Fibroblast of skin of left biceps (primary cell): ENCODE measurements at regions not wholly inside any gene's neighbourhood (a gene's known extent, or its start where the extent isn't known, plus 50 kb on each side); places are given as distances from the start of the nearest gene placed in this dataset.

Source experiments
- DNase-seq, 2 experiments: peaks; one replicate each; pipeline ENCODE4 v3.0.0-alpha.2; 2013; ENCODE audit warnings: low read depth in 2 of 2

DNA sequence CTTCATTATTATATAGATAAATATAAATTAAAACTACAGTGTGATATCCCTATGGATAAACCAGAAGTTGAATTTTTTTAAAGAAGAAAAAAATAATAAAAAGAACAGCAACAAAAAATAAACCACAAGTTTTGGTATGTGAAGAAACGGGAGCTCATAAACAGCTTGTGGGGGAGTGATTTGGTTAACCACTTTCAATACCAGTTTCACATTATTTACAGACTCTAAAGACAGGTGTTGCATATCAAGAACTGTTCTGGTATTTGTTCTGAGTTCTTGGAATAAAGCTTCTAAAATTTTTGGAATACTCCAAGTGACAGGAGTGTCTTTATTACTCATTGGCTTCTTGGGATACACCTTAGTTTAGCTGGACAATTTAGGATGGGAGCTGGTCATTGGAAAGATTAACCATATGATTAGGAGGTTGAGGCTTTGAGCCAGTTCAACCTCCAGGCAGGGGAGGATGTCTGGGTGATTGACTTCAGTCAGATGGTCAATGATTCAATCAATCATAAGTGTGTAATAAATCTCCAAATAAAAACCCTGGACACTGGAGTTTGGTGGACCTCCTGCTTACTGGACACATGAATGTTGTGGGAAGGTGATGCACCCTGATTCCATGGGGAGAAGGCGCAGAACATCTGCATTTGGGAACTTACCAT is 2223.1 kb upstream of the C9orf72 start:
- no peak for DNase-seq

DNA sequence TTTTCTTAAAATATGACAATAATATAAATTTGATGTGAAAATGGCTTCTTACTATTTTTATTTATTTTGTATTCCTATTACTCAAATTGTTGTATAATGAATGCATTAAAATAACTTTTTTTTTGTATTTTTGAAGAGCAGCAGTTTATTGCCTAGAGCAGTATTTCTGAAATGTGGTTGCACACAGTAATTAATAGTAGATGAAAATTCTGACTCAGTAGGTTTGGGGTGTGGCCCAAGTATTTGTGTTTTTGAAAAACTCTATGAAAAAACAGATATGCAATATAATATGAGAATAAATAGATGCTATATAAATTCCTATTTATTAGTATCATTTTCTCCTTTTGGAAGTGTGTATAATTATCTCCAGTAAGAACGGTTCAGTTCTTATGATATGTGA is 2225.3 kb upstream of the C9orf72 start:
- DNase-seq = no peak

DNA sequence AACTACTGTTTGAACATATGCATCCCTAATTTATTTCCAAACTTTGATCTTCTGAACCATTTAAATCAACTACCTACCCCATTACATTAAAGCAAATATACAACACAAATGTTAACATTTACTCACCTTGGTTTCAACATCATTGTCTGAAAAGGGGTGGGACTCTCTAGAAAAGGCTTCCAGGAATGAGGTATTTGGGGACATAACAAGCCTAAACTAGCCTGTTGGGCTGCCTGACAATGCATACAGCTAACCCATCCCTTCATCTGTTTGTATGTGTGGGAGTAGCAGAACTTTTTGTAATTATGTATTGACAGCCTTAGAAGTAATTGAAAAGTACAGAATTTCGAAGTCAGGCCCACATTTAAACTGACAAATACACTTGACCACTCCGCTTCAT is 2225.9 kb upstream of the C9orf72 start:
- DNase-seq = no peak

DNA sequence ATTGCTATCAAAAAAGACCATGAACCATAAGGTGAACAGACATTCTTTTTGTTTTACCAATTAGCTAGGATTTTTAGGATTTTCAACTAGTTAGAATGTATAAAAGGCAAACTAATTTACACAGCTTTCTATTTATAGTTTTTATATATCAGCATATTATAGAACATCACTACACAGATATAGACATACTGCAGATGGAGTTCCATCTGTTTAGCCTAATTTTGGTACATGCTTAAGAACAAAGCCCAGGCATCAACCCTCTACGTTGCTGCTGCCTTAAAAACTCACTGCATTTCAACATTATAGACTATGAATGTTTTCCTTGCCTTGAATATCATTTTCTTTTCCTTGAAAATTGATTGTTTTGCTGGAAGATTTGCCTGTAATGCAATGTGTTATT is 2227.5 kb upstream of the C9orf72 start:
- no peak for DNase-seq

DNA sequence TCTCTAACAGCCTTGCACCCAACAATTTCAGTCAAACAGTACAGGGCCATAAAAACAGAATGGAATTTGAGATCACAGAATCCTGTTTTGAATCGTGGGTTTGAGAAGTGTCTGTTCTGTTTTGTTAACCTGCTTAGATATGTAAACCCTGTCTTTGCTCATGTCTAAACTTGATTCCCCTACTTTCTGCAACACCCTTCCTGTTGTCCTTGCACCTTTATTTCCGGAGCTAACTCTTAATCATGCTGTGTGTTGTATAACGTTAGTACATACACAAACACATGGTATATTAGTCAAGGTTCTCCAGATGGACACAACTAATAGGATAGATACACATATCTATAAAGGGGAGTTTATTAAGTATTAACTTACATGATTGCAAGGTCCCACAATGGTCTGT is 2229.2 kb upstream of the C9orf72 start:
- no peak for DNase-seq

DNA sequence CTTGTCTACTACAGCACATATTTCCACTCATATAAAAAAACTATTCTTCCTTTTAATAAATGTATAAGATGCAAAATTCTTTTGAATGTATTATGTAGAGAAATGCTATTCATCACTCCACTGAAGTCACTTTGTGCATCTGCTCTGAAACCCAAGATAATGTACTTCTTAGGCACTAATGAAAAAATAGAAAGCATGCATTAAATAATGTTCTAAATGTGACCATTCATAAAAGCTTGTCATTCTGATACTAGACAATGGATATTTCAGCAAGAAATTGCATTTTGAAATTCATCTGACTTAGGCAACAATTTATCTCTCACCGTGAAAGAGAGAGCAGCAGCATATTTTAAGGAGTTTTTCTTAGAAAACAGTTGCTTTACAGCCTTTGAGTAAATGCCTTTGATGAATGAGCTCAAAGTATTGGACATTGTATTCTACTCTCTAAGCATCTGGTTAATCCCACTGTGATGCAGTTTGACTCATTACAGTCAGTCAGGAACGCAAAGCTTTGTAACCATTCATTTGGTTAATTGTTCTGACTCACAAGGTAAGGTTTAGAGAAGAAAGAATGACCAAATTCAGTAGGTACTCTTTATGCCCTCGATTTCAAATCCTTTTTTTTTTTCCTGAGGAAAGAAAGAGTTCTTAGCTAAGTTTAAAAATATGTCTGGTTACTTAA is 2233.8 kb upstream of the C9orf72 start:
- DNase-seq = no peak

DNA sequence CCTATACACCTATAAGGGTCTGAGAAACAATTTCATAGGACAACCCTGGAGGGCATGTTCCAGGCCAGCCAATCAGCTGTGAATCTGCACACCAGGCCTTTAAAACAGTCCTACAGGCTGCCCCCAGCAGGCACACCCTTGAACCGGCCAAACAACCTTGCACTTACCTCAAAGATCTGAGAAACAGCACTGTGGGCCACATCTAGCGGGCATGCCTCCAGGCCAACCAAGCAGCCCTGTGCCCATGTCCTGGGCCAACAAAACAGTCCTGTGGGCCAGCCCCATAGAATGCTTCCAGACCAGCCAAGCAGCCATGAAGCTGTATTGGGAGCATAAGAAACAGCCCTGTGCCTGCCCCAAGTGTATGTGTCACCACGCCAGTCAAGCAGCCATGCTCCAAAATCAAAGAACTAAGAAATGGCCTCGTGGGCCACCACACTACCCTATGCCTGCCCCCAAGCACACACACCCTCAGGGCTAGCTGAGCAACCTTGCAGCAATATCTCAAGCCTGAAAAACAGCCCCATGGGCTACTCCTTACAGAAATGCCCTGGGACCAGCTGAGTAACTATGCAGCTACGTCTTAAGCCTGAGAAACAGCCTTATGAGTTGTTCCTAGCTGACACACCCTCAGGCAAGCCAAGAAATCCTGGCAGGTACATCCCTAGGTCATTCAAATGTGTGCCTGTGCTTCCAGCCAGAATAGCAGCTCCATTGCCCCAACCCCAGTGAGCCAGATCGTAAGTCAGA is 2243.8 kb upstream of the C9orf72 start:
- DNase-seq = no peak

DNA sequence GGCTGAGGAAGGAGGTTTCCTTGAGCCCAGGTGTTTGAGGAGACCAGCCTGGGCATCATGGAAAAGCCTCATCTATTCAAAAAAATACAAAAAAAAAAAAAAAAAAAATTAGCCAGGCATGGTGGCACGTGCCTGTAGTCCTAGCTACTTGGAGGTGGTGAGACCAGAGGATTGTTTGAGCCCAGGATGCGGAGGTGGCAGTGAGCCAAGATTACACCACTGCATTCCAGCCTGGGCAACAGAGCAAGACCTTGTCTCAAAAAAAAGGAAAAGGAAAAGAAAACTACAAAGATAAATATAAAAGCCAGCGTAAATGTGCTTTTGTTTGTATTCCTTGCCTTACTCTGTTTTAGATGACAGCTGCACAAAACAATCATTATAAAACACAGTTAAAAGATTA is 2249.2 kb upstream of the C9orf72 start:
- DNase-seq = no peak

DNA sequence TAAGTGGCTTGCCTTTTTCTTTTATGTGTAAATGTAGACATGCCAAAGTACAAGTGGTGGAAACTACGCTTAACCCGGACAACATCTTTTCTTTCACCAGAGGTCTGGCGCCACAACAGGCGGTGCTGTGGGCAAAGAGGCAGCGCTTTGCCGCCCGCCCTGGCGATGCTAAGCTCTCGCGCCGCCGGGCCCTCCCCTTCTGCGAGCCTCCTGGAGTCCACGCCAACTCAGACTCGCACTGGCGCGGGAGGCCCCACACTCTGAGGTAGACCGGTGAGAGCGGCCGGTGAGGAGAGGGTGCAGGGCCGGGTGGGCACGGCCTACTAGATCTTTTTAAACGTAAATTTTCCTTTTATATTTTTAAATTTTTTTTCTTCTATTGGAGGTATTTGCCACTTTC is 2253.1 kb upstream of the C9orf72 start:
- no peak for DNase-seq

DNA sequence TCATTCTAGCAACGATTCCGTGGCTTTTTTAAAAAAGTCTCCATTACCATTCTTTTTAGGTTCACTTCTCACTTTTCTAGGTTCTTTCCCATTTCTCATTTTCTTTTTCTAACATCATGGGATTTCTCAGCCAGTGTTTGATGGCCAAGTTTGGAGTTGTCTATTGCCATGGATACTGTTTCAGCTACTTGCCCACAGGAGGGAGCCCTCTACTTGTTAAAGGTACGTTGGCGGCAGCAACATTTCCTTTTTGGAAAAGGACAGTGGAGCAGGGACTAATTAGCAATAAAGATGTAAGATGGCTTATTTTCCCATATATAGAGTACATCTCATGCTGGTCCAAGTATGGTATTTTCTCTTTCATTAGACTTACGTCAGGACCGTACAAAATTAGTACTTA is 2257.5 kb upstream of the C9orf72 start:
- peak; percentile 6 to 10 for DNase-seq

DNA sequence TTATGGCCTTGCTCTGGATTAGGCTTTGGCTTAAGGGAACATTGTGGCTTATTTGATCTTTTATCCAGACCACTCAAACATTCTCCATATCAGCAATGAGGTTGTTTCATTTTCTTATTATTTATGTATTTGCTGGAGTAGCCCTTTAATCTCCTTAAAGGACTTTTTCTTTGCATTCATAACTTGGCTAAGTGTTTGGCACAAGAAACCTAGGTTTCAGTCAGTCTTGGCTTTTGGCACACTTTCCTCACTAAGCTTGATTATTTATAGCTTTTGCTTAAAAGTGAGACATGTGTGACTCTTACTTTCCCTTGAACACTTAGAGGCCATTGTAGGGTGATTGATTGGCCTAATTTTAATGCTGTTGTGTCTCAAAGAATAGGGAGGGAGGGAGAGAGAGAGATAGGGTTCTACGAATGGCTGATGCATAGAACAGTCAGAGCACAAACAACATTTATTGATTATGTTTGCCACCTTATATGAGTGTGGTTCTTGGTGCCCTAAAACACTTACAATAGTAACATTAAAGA is 2265.3 kb upstream of the C9orf72 start:
- DNase-seq = no peak

DNA sequence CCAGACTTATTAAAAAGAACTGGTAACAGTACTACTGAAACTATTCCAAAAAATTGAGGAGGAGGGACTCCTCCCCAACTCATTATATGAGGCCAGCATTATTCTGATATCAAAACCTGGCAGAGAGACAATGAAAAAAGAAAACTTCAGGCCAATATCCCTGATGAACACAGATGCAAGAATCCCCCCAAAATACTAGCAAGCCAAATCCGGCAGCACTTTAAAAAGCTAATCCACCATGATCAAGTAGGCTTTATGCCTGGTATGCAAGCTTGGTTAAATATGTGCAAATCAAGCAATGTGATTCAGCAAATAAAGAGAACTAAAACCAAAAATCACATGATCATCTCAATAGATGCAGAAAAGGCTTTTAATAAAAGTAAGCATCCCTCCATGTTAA is 2271.0 kb upstream of the C9orf72 start:
- DNase-seq = no peak

DNA sequence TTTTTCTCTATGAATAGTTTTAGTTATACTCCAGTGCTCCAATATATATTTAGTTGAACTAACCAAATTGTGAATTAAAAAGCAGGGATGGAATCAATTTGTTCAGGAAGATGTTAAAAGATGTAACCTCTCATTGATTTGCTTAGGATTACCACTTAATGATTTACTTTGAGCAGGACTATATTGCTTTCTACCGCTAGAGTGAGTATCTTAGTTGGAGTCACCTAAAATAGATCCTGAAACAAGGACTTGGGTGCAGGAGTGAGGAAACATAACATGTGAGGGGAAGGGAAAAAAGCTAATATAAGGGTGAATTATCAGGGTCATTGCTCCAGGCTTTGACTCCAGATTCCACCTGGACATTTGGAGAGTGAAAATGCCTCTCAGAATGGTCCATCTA is 2277.4 kb upstream of the C9orf72 start:
- DNase-seq = no peak

DNA sequence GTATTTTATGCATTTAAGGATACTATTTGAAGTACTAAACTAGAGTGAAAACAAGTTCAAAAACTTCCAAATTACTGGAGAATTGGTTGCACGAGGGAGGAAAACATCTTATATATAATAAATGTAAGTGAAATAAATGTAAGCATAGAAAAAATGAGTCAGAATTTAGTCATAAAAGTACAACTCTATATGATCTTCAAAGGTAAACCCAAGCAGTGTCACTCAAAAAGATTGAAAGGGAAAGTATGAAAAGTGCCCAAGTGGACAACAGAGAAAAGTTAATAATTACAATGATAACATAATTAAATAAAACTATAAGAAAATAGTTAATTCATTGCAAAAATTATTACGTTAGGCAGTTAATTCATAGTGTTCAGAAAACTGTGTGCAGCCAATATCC is 2288.5 kb upstream of the C9orf72 start:
- DNase-seq = no peak

DNA sequence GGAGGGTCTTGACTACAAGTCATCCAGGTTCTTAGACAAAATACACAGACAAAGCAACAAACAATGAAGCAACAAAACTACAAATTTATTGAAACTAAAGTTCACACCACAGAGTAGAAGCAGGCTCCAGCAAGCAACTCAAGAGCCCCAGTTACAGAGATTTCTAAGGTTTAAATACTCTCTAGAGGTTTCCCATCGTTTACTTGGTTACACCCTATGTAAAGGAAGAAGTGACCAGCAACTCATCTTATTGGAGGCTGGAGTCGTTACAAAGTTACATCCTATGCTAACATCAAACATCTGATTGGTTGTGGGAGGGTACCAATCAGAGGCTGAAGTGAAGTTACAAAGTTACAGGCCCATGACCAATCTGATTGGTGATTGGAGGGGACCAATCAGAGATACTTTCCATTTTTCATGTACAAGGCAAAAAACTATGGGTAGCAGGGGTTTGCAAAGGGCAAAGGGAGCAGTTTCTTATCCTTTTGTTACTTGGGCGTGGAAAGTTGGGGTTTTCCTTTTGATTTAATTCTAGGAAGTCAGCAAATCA is 2292.6 kb upstream of the C9orf72 start:
- no peak for DNase-seq

DNA sequence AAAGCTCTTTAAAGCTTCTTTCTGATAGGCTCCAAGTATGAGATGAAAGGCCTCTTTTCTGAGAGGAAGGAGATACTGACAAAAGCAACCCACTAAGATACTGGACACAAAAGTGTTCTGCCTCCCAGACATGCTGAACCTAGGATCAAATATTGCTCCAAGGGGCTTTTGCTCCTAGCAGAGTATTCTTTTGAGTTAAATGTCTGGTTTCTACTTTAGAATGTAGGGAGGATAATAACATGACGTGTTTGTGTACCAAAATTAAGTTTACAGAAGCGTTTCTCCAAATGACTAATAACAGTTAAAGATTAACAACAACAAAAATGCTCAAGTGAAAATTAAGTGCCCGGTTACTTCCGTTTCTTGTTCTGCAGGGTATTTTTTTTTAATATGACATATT is 2293.3 kb upstream of the C9orf72 start:
- DNase-seq = no peak

DNA sequence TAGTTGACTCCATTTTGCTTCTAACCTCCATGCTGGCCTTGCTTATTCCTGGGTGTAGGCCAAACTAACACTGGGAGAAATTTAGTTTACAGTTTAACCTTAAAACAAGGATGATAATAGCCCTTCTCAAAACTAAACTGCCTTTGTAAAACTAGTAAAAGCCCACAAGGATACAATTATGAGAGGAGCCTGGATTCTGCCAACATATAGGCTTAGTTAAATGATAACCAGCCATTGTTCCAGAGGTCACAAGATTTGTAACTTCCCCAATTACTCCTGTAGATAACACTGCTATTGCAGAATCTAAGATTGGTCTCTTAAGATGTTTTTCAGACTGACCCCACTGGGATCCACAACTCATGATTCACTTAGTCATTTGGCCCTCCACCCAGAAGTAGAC is 2300.3 kb upstream of the C9orf72 start:
- DNase-seq = no peak

DNA sequence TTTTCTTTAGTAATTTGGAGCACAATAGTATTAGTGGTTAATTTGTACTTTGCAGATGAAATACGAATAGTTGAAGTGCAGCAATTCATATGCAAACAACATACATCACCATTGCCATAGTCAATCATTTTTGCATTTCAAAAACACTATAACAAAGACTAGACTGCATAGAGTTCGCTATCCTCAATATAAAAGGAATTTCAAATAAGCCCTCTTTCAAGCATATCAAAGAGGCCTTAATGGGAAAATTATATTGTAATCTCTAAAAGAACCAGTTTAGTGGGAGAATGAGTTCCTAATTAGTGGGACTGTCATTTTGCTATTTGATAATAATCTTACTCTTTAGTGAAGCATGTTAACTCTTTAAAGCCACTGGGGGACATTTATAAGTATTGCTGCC is 2302.3 kb upstream of the C9orf72 start:
- DNase-seq = no peak

DNA sequence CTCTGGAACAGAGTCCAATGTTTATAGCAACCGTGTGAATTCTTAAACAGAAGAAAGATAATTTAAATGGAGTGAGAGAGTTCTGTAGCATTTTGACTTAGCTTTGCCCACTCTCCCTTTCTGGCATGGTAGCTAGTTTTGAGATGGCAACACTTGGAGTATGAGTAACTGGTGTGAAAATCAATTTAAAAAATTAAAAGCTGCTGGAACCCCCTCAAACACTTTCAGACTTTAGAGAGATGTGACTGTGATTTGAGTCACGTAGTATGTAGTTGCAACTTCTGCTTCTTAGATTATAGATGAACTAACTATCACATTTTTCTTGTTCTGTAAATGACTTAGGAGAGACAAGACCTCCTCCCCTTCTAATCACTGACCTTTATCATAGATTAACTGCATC is 2309.5 kb upstream of the C9orf72 start:
- DNase-seq = no peak

DNA sequence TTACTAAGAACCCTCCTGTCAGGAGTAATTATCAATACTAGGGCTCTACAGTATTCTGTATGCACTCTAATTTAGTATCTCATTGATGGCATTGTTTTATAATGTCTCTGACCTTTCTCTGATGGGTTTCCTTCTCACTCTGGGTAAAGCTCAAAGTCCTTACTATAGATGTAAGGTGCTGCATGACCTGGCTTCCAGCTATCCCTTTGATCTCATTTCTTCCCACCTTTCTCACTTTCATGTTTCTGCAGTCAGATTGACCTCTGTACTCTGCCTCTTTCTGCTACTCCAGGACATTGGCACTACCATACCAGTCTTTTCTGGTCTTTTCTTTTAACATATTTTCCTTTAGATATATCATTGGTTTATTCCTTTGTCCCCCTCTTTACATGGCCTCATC is 2332.8 kb upstream of the C9orf72 start:
- no peak for DNase-seq

DNA sequence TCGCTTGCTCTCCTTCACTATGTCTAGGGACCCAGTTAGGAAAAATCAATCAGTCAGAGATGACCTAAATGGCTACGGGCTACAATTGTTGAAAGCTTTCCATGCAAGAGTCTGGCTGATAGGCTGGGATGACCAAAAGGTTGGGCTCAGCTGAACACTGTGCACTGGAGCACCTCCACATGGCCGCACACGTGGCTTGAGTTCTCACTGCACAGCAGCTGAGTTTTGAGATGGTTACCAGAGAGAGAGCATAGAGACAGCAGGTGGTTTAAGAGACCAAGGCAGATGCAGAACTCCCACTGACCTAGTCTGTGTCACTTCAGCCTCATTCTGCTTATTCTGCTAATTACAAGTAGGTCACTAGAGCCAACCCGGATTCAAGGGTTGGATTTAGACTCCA is 2354.8 kb upstream of the C9orf72 start:
- no peak for DNase-seq

DNA sequence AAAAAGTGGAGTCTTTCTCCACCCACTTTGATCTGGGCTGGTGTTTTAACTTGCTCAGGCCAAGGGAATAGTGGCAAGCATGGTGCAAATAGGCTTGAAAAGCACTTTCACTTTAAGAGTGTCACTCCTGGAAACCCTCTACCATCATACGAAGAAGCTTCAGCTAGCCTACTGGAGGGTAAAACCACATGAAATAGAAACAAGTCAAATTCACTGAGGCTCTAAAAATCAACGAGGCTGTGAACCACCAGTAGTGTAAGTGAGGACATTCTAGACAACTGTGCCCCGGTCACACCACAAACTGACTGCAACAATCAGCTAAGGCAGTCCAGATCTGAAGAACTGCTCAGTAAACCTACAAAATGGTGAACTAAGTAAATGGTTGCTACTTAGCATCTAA is 2366.3 kb upstream of the C9orf72 start:
- DNase-seq = no peak

DNA sequence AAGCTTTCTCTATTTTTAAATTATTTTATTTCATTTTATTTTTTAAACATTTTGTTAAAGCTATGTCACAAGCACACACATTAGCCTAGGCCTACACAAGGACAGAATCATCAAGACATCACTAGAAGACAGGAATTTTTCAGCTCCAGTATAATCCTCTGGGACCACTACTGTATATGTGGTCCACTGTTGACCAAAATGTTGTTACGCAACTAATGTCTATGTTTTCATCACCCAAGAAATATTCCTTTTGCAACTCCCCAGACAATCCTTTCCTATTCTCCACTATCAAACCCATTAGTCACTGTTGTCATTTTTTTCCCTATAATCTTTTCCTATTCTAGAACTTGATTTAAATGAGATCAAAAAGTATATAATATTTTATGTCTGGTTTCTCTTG is 2371.7 kb upstream of the C9orf72 start:
- no peak for DNase-seq
